ENCODE measurements at regions not wholly inside any gene's neighbourhood (a gene's known extent, or its start where the extent isn't known, plus 50 kb on each side); places are given as distances from the start of the nearest gene placed in this dataset.

DNA sequence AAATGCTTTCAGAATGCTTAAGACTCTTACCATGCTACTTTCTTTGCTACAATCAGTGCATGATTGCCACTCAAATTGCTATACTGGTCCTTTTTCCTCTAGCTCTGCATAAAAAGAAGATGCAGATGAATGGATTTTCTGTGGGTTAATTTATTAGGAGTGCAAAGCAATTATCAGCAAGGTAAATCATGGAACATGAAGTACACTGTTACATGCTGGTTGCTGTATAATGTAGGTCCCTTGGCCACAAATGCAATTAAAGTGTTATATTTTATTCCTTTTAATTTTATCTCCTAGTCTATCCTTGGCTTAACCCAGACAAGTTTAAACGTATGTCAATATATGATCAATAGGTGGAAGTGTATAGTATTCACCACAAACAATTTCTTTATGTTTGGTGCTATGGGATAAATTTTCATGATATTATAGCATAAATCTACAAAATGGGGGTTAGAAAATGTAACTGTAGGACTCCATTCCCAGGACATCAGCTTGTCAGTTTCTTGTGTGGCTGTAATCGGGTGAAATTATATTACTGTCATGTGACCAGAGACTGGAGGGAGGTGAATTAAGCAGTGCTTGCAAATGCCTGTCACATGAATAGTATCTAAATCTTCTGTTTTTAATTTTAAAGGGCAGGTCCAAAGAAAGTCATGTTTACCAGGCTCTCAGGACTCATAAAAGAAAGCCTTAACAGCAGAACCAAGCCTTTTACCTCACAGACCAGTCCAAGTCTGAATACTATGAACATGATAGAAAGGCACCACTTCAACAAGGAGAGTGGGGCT lies 176.9 kb upstream of the ID4 start:
- intact Hi-C loops (cut with micrococcal nuclease) = no loop called here

DNA sequence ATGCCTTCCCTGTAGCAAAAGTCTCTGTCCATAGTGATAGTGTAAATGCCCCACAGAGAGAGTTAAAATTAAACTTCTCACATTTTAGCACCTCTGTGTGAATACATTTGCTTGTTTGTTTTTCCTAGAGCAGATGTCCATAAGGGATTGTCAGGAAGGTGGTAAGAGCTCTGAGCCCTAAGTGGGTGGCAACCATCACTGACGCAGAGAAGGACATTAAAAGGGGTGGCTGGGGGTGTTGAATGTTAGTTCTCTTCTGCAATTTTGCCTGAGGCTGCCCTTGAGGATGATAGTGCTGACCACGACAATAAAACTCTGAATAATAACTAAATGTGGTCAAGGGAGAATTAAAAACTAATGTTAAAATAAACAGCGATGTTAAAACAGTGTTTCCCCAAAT lies 174.3 kb upstream of the ID4 start:
- intact Hi-C loops (cut with micrococcal nuclease) = no loop called here

DNA sequence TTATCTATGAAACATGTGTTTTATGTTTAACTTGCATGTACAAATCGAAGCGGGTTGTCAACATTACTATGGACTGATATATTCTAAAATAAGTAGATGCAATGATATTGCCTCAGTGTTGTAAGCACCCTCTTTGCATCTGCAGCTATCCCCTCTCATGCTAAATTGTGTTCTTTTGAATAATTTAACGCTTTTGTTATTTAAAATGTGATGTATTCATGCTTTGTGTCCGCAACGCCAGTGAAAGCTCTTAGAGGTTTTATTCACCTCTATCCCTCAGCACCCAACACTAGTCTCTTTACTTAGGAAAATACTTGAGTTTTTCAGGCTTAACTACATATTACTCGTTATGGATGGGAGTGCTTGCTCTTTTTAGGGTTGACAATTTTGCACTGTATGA lies 173.7 kb upstream of the ID4 start:
- intact Hi-C loops (cut with micrococcal nuclease) = no loop called here

GRCh38 chr6:19664050-19664449 lies 173.1 kb upstream of the ID4 start:
- intact Hi-C loops (cut with micrococcal nuclease) = no loop called here

DNA sequence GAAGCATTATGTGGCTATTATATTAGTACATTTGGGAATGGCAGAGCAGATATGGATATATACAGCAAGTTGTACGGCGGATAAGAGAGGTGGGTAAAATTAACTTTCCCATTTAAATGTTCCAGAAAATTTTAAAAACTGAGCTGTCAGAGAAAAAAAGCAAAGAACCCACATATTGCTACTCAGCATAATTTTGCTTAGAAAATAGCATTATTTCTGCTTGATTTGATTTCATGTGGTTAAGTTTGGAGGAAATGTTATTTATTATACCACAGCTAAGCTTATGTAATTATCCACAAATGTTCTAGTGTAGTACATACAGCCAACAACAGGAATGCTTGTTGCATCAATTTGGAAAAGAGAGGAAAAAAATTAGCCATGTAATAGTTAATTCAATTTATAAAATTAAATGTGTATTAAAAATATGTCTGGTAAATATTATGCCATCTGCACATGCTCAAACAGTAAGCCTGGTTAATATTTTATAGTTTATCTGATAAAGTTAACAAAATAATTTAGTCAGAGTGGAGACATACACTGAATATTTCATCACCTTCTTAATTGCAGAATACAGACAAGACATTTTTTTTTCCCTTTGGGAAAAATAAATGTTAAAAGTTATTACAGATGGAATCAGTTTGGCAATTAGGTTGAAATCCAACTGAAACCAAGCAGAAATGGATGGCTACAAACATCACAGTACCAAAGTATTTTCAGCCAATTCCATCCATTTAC lies 172.1 kb upstream of the ID4 start:
- intact Hi-C loops (cut with micrococcal nuclease) = no loop called here

- intact Hi-C loops (cut with micrococcal nuclease) = no loop called here
Measured at GRCh38 chr6:19665613-19665909, 171.6 kb upstream of the ID4 start.

DNA sequence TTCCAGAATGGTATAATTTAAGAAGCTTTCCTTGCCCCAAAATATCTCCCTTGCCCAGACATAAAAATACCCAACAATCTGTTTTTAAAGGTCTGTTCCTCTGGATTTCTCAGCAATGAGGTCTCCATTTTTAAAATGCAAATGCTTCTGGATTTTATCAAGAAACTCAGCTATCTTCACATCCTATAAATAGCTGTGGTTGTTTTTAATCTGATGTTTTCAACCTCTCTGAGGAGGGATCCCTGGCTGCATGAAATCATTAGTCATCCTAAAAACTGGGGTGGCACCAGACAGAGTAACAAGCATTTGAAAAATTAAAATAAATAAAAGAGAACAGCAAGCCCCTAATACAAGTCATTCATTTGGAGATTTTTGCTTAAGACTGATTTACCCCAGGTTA lies 168.5 kb upstream of the ID4 start:
- intact Hi-C loops (cut with micrococcal nuclease) = no loop called here

GRCh38 chr6:19669206-19669605 lies 168.0 kb upstream of the ID4 start:
- intact Hi-C loops (cut with micrococcal nuclease) = no loop called here

- intact Hi-C loops (cut with micrococcal nuclease) = no loop called here
Measured at GRCh38 chr6:19682859-19683258, 154.3 kb upstream of the ID4 start.

GRCh38 chr6:19690325-19691075 lies 146.7 kb upstream of the ID4 start:
- intact Hi-C loops (cut with micrococcal nuclease) = no loop called here

DNA sequence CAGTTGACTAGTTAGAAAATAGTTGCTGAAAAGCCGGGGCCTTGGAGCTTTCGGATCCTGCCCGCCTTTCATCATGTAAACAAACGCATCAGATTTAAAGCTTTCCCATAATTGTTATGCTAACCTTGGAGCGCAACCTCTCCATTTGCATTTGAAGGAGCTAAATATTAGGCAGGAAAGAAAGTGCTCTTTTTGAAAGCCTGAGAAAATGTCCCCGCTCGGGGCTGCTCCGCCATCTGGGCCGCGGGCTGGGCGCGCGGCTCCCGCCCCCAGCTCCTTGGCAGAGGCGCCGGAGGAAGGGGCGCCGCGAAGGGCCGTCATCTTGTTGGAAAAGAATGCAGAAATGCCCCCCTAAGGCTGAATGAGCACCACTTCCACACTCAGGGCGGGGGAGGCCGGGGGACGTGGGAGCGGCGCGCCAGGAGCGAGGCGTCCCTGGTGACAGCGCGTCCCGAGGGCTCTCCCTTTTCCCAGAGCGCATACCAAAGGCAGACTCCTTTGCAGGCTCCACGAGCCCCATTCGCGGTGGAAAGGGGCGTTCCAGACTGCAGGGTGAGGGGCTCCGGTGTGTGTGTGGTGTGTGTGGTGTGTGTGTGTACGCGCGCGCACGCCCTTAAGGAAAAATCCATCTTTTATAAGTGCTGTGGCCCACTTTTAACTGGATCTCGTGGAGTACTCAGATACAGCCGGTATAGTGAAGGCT lies 145.6 kb upstream of the ID4 start:
- intact Hi-C loops (cut with micrococcal nuclease) = no loop called here

DNA sequence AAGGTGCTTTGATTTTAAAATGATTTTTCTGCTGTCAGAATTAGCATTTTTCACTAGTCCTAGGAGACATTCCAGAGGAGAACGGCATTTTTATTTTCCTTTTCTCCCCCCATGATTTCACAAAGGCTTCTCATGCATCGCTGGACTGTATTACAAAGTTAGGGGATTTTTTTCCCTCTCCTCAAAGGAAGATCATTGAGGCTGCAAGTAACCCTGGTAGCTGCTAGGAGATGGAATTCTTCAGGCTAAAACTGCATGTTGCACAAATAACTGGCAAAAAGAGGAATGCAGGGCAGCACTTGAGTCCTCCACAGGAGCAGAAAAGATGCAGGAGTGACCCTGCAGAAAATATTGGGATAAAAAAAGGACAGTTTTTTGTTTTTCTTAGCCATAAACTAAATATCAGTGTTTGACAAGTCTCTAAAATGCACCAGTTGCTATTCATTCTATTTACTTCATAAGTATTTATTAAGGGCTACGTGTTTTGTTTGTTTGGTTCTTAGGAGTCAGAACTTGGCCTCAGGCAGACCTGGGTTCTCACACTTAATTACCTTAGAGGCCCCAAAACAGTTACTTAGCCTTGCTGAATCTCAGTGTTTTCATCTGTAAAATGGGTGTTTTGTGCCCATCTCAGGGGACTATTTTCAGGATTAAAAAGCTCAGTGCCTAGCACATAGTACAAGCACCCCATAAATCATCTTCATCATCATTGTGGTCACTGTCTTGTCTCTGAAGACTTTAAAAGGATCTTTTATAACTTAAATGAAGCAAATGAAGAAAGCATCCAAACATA lies 144.5 kb upstream of the ID4 start:
- intact Hi-C loops (cut with micrococcal nuclease) = no loop called here

DNA sequence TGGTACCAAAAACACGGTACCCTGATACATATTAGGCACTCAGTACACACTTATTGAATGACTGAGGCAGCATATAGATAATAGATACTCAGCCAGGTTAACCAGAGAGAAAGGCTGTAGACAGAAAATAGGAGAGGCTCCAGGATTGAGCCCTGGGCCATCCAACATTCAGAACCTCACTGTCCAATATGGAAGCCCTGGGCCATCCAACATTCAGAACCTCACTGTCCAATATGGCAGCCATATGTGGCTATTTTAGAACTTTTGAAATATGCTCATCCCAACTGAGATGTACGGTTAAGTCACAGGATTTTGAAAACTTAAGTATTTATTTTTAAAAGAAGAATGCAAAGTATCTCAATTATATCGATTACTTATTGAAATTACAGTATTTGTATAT lies 142.5 kb upstream of the ID4 start:
- intact Hi-C loops (cut with micrococcal nuclease) = no loop called here

DNA sequence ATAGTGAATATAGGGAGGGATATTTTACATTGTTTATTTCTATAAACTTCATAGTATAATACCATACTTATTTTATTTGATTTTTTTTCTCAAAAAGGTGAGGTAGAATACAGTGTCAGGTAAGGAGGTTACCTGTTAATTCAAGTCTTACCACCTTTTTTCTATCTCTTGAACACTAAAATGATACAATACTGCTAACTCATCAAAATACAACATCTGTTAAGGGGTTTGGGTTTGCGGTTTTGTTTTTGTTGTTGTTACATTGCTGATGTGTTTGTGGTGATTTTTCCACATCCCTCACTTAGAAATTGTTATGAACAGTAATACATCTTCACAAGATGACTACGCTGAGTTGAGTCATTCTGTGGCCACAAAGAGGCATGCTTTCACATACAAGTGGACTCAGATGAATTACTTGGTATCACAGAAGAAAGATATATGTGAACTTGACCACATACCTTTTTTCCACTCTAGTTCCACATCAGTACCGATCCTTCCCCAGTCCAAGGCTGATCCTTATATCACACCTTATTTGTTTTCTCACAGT lies 139.4 kb upstream of the ID4 start:
- intact Hi-C loops (cut with micrococcal nuclease) = no loop called here

DNA sequence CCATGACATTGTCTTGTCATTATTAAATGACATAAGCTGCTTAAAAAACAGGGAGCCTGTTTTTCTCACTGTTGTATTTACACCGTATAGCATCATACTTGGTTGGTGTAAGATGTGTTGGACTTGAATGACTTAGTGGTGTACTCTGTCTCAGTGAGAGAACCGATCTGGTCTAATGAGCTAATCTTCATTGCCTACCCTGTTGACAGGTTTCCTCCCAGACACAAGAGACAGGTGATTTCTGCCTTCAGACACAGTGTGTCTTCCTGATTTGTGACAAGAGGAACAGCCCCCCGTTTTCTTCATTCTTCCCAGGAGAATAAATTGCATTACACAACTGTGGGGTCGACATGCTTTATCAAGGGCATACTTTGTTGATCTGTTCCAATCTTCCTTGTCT lies 137.2 kb upstream of the ID4 start:
- intact Hi-C loops (cut with micrococcal nuclease) = no loop called here

DNA sequence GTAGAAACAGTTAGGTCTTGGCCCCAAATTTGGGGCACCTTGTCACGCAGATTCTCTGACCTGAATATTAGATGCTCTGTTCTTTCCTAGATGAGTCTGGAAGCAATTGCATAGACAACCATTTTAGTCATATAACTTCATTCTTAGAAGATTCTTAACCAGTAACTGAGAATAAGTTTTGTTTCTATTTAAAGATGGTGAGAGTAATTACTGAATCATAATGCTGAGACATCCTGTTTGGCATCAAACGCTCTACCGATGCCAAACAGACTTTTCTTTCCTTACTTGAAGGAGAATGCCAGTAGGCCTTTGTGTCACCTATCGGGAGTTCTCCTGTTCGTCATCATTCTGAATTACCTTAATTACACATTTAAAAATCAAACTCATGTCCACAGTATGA lies 131.6 kb upstream of the ID4 start:
- intact Hi-C loops (cut with micrococcal nuclease) = no loop called here

- intact Hi-C loops (cut with micrococcal nuclease) = no loop called here
Measured at GRCh38 chr6:19712012-19712688, 125.0 kb upstream of the ID4 start.

DNA sequence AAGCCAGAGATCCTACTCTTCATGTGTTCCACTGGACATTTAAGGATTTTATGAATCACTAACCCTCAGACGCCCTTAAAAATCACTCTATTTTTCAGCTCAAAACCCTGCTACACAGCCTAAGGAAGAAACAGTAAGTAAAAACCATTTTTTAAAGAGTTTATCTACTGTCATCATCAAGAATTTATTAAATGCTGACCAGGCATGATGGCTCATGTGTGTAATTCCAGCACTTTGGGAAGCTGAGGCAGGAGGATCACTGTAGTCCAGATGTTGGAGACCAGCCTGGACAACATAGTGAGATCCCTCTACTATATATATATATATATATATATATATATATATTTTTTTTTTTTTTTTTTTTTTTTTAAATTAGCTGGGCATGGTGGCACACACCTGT lies 124.2 kb upstream of the ID4 start:
- intact Hi-C loops (cut with micrococcal nuclease) = no loop called here

DNA sequence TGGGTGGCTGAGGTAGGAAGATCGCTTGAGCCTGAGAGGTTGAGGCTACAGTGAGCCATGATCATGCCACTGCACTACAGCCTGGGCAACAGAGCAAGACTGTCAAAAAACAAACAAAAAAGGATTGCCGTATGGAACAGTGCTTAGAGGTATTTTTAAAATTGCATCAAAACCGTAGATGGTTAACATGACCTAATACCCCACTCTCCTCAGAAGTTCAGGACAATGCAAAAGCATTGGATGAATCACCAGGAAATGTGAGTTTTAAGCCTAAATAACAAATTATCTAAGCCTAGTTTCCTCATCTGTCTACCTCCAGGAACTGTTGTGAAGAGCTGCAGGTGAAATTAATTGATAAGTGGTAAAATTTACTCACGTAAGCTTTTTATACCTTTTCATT lies 123.8 kb upstream of the ID4 start:
- intact Hi-C loops (cut with micrococcal nuclease) = no loop called here

GRCh38 chr6:19713984-19714383 lies 123.2 kb upstream of the ID4 start:
- intact Hi-C loops (cut with micrococcal nuclease) = no loop called here

Measured in T-helper 1 cell treated with Interleukin-12 subunit alpha and Interleukin-12 subunit beta and Interleukin-4 antibody, amounts not matched to agents 30 ng/mL and 1 ng/mL, for 36 hours (primary cell).